Skeletal muscle cell (primary cell): ENCODE measurements at regions not wholly inside any gene's neighbourhood (a gene's known extent, or its start where the extent isn't known, plus 50 kb on each side); places are given as distances from the start of the nearest gene placed in this dataset.
"Not testable (repeated sequence)": the region's sequence is repeated elsewhere in the genome, so short reads cannot be mapped to it uniquely, and the experiment has no call there.

Experiments used
- DNase-seq: peaks from one replicate; pipeline ENCODE4 v3.0.0-alpha.2; 2010; ENCODE audit warnings: low read depth
- H3K4me3 ChIP-seq: 2 replicates; pipeline ENCODE4 v1.5.1; 2011; ENCODE audit warnings: low read depth, mild to moderate bottlenecking, control low read depth, low read length, moderate library complexity

DNA sequence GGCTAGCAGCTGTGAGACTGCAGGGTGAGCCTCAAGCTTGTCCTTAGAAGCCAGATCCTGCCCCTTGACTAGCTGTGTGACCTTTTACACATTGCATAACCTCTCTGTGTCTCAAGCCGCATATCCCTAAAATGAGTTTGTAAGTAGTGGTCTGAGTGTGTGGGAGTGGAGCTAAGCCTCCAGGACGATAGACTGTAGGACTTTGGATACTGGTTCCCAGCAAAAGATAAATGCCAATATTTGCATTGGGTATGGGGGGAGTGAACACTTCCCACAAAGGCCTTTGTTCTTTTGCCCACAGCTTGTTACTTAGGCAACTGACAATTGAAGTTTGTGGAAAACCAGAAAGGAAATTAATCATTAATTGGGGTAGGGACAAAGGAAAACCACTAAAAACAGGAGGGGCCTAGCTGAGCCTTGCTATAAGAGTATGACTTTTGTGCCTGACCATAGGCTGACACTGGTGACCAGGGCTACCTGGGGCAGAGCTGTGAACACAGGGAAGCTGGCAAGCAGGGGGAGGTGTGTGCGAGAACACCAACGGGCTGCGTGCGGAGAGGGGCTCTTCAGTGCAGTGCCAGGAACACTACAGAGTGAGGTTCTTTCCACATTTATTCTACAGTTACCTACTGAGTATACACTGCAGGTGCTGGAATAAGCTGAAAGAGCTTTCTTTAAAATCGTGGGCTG lies 102.4 kb upstream of the ETV3 start:
- DNase-seq: no peak
- no peak overlapping the region for H3K4me3 ChIP-seq

DNA sequence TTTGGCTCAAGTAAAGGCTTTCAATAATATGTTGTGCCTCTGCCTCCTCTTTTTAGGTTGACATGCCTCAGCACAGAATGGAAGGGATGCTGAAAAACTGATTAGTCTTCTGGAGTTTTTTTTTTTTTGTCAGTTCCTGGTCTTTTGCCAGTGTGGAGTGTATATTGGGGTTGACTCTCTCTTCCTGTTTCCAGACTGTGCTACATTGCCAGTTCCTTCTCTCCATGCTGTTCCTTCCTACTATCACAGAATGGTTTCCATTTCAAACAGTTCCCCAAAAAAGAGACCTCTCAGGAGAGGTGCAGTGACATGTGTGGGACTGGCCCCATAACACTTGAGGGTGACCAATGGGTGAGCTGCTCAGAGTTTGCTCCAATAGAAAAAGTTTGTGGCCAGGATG lies 101.7 kb upstream of the ETV3 start:
- H3K4me3 ChIP-seq: no peak overlapping the region

DNA sequence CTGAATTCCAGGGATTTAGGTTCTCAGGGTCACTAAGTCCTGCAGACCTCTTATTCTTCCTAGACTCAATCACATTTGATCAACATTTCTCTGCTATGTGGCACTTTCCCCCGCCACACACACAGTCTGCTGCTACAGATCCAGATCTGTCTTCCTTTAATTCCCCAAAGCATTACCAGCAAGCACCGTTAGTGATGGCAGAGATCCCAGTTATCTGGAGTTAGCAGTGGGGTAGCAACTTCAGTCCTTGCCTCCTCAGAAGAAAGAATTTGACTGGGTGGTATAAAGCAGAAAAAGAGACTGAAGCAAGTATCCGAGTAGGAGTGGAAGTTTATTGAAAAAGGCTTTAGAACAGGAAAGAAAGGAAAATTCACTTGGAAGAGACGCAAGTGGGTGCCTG lies 100.4 kb upstream of the ETV3 start:
- no peak overlapping the region for H3K4me3 ChIP-seq
- DNase-seq: no peak

More for the DNA sequence above, 101.7 kb upstream of the ETV3 start:
- no peak for DNase-seq

DNA sequence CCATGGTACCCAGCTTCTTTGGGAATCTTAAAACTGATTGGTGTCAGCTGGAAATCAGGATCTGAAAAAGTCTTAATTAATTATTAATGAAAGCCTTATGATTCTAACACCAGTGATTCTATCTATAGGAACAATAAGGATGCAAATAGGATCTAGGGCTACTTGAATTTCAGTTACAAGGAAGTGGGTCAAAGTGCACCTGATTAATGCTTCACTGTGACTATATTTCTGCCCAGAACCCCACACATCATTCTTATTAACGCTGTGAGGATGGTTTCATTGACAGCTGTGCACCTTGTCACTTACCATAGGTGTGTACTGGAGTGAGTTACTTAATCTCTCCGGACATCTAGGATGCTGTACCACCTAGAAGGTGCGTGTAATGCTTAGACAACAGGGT lies 99.8 kb upstream of the ETV3 start:
- no peak for DNase-seq
- H3K4me3 ChIP-seq: no peak overlapping the region

DNA sequence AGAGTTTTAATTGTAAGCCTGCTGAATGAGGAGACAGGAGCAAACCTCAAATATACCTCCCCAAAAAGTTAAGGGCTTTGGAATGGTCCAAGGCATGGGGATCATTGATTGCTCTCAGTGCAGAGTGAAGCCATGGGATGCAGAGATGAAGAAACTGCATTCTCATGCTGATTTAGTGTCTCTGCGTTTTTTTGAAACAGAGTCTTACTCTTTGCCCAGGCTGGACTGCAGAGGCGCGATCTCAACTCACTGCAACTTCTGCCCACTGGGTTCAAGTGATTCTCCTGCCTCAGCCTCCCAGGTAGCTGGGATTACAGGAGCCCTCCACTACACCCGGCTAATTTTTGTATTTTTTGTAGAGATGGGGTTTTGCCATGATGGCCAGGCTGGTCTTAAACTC lies 99.3 kb upstream of the ETV3 start:
- no peak overlapping the region for H3K4me3 ChIP-seq
- no peak for DNase-seq

DNA sequence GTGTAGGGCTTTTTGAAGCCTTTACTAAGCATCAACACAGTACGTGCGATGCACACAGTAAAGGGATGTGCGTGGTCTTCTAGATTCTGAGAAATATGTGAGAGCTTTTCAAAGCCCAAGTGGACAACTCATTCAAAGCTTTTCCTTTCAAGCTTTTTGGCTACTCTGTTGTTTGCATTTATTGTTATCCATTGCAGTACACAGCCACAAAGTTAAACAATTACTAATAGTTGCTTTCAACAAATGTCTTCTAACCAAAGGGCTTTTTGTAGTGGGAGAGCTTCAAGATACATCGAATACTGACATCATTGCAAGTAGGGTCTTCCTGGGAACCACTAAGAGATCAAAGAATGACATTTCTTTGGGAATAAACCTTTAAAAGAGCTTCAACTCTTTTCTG lies 97.9 kb upstream of the ETV3 start:
- no peak for DNase-seq

DNA sequence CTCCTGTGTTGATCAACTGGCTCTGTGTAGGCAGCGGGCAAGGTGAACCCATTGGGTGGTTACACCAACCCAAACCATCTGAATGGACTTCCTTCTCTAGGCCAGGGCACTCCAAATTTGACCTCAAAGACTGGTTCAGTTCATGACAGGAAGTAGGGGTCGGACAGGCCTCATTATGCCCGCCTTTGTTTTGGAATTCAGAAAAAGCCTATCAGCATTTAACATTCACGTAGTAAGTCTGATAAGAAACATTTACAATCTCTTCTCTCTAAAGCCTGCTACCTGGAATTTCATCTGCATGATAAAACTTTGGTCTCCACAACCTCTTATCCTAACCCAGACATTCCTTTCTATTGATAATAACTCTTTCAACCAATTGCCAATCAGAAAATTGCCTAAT lies 97.1 kb upstream of the ETV3 start:
- no peak for DNase-seq
- H3K4me3 ChIP-seq: no peak overlapping the region

More for the DNA sequence above, 97.9 kb upstream of the ETV3 start:
- H3K4me3 ChIP-seq: no peak overlapping the region

DNA sequence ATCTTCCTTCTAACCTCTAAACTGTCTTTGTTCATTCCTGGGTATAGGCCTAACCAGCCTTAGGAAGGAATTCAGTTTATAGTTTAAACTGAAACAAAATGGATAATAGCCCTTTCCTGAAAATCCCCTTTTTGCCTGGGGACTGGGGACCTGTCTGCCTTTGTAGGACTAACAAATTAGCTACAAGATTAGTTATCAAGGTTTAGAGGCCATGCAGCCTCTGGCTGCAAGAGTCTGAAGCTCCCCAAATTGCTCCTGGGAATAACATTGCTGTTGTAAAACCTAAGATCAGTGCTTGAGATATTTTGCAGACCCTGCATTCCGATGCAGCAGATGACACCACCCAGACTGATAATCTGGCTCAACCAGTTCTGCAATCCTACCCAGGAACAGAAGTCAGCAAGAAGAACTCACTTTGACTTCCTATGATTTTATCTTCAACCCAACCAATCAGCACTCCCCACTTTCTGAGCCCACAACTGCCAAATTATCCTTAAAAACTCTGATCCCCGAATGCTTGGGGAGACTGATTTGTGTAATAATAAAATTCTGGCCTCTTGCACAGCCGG lies 96.6 kb upstream of the ETV3 start:
- H3K4me3 ChIP-seq: no peak overlapping the region

DNA sequence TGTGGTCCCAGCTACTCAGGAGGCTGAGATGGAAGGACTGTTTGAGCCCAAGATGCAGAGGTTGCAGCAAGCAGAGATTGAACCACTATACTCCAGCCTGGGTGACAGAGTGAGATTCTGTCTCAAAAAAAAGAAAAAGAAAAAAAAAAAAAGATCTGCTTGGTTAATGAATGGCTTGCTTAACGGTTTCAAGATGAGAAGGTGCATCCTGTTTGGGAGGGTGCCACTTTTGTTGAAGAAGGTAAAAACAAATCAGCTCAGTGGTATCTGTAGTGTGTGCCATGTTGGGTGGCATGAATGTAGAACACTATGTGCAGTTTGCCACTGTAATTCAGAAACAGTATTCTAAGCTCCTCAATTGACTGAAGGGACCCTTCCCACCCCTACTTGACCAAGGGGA lies 94.9 kb upstream of the ETV3 start:
- H3K4me3 ChIP-seq: no peak overlapping the region
- DNase-seq: no peak

More for the DNA sequence above, 96.6 kb upstream of the ETV3 start:
- no peak for DNase-seq

DNA sequence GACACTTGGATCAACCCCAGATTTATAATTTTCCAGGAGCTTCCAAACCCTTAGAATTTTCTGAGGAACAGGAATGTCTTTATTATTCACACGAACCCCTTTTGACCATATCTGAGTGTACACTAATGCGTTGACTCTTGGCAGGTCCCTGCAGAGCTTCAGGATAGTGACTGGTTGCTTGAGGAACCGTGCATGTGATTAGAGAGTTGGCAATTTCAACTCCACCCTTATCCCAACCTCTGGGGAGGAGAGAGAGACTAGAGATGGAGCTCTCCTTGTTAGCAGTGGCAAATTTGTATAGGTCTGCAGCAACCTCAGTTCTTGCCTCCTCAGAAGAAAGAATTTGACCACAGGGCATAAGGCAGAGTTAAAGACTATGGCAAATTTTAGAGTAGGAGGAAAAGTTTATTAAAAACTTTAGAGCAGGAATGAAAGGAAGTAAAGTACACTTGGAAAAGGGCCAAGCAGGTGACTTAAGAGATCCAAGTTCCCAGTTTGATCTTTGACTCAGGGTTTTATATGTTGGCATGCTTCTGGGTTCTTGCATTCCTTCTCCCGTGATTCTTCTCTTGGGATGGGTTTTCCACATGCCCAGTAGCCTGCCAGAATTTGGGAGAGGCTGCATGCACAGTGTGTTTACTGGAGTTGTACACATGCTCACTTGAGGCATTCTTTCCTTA lies 93.8 kb upstream of the ETV3 start:
- H3K4me3 ChIP-seq: no peak overlapping the region
- DNase-seq: no peak

DNA sequence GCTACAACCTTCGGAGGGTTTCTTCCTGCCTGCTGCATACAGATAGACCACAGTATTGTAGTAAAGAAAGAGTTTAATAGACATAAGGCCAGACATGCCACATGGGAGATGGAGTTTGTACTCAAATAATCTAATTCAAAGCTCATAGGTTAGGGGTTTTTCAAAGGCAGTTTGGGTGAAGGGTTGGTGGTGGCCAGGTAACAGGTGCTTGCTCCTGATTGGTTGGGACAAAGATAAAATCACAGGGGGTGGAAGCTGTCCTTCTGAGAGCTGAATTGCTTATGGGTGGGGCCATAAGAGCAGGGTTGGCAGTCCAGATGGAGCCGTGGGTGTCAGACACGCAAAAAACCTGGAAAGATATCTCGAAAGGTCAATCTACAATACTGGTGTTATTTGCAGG lies 92.3 kb upstream of the ETV3 start:
- no peak for DNase-seq
- H3K4me3 ChIP-seq: no peak overlapping the region

DNA sequence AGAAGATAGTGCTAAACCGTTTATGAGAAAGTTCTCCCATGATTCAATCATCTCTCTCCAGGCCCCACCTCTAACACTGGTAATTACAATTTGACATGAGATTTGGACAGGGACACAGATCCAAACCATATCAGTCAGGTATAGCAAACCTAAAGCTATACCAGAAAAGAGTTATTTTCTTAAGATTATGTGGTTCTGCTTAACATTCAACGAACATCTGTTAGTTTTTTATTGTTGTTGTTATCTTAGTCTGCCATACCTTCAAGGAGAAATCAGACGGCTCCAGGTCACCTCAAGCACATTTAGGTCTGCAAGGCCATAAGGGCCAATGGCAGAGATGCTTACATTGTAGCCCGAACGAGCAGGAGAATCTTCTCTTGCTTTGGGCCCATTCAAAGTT lies 89.5 kb upstream of the ETV3 start:
- no peak overlapping the region for H3K4me3 ChIP-seq
- no peak for DNase-seq

DNA sequence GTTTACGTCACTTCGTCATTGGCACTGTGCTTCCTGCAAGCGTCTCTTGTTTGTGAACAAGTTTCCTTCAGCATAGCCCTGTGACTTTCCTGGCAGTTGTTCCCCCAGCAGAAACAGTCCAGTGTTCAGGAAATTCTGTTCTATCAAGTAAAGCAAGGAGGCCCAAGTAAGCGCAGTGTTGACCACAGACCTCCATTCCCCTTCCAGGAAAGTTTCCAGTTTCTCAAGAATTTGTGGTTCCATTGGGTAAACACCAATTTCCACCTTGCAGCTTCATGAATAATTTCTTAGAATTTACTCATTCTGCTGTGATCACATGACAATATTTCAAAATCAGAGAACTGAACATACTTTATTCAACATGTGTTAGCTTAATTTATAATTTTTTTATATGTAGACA lies 88.5 kb upstream of the ETV3 start:
- H3K4me3 ChIP-seq: no peak overlapping the region
- DNase-seq: no peak

DNA sequence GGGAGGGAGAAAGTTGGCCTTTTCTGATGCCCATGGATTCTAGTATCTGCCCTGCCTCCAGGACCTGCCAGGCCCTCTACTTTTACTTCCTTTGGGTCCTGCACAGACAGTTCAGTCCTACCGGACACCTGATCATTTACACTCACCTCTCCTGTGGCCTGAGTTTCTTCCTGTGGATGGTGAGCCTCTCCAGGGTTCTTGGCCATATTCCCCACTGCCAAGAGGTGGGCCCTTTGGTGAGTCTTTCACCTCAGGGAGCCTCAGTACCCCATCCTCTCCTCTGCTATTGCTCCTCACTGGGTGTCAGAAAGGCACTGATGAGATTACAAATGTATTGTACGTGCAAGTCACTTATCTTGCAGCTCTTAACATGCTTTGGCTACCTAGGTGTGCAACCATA lies 81.4 kb upstream of the ETV3 start:
- H3K4me3 ChIP-seq: no peak overlapping the region
- DNase-seq: no peak

DNA sequence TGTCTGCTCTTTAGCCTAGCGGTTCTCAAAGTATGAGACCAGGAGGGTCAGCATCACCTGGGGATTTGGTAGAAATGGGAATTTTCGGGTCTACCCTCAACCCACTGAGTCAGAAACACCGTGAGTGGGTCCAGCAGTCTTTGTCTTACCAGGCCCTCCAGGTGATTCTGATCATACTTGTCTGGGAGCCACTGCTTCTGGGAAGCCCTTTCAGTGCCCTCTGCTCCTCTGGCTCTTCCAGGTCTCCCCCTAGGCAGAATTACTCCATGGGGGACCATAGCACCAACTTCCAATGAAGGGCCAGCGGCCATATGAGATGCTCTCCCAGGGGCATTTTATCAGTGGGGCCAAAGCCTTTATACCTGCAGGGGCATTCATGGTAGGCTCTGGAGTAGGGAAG lies 81.0 kb upstream of the ETV3 start:
- DNase-seq: no peak
- H3K4me3 ChIP-seq: no peak overlapping the region

DNA sequence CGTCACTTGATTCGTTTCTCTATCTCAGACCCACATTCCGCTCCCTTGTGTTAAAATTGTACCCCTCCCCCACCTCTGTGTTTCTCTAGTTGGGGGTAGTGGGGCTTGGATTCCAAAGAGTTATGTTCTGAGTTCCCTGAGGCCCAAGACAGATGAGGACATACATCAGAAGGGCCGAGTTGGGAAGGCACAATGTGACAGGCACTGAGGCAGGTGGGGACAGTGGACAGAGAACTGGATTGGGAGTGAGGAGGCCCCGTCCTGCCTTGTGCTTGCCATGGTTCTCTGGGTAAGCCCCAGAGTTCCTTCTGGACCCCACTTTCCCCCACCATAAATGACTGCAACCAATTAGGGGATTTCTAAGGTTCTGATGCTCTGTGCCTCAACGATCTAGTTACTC lies 80.5 kb upstream of the ETV3 start:
- DNase-seq: no peak
- no peak overlapping the region for H3K4me3 ChIP-seq

DNA sequence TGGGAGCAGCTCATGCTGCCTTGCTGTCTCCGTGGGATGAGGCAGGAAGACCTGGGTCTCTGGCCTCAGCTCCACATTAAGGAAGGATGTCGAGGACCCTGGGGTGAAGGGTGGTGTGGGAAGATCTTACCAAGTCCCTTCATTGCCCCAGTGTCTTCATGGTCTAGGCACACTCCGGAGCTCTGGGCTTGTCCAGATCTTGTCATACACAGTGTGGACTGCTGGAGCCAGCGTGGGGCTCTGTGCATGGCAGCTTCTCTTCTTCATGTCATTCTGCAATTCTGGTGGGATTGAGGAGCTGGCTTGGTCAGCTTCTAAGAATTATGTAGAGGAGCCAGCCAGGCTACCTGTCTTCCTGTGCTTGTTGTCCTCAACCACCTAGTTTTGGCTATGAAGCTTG lies 79.3 kb upstream of the ETV3 start:
- no peak for DNase-seq
- no peak overlapping the region for H3K4me3 ChIP-seq

DNA sequence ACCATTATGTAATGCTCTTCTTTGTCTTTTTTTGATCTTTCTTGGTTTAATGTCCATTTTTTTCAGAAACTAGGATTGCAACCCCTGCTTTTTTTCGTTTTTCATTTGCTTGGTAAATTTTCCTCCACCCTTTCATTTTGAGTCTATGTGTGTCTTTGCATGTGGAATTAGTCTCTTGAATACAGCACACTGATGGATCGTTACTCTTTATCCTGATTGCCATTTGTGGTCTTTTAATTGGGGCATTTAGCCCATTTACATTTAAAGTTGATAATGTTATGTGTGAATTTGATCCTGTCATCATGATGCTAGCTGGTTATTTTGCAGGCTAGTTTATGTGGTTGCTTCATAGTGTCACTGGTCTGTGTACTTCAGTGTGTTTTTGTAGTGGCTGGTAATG lies 75.6 kb upstream of the ETV3 start:
- DNase-seq: no peak
- H3K4me3 ChIP-seq: no peak overlapping the region

DNA sequence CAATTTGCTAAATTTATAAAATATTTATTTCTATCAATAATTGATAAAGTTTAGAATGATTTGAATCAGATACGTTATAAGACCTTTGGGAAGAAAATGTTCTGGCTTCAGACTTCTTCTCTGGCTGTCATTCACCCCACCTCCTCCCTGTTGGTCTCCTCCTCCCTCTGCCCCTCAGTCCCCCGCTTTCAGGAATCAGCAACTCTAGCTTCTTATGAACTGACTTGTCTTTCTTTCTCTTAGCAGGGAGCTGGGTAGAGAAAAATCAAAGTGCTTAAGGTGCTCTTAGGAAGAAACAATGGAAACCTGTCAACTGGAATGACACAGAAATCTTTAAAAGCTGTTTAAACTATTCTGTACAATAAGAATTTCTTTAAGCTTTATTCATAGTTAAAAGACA lies 71.3 kb upstream of the ETV3 start:
- H3K4me3 ChIP-seq: no peak overlapping the region
- no peak for DNase-seq

DNA sequence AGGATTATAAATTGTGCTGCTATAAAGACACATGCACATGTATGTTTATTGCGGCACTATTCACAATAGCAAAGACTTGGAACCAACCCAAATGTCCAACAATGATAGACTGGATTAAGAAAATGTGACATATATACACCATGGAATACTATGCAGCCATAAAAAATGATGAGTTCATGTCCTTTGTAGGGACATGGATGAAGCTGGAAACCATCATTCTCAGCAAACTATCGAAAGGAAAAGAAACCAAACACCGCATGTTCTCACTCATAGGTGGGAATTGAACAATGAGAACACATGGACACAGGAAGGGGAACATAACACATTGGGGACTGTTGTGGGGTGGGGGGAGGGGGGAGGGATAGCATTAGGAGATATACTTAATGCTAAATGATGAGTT lies 67.8 kb upstream of the ETV3 start:
- not testable (repeated sequence) for H3K4me3 ChIP-seq, DNase-seq

DNA sequence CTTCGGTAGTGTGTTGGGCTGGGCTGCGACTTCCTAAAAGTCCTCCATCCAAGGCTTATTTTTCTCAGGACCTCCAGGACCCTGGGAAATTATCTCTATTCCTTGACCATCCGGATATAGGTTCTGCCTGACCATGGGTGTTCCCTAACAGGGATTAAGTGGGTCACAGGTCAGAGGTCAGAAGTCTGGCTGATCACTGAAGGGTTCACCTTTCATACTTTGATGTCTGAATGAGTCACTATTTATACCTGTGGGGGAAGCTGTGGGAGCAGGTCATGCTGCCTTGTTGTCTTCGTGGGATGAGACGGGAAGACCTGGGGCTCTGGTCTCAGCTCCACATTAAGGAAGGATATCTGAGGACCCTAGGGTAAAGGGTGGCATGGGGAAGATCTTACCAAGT lies 65.0 kb upstream of the ETV3 start:
- DNase-seq: no peak
- no peak overlapping the region for H3K4me3 ChIP-seq
